HG03159 (cell line): ENCODE measurements at regions not wholly inside any gene's neighbourhood (a gene's known extent, or its start where the extent isn't known, plus 50 kb on each side); places are given as distances from the start of the nearest gene placed in this dataset.
A peak's percentile ranks its signal among the peaks of the same experiment; 100 is the strongest.

Experiments used
- ATAC-seq: cut with Tn5 transposase; IDR thresholded peaks from one replicate; pipeline ENCODE4 v1.9.1; 2021; ENCODE audit warnings: mild to moderate bottlenecking, moderate library complexity; ENCODE audit not compliant: unreplicated experiment

DNA sequence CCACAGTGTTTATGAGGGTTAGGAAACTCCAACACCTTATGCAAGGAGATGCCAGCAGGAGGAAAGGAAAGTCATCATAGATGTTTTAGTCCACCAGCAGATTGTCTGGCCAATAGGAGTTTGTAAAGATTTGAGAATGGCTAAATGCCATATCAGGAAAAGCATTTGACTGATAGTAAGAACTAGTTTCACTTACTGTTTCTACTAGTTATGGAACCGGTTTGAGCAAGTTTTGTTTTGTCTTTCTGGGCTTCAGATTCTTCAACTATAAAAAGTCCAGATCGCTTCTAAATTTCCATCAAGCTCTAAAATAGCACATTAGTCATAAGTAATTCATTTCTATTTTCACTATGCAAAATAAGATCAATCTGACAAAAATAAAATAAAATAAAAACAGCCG lies 254.8 kb upstream of the TMCO5A start:
- ATAC-seq, result no peak

DNA sequence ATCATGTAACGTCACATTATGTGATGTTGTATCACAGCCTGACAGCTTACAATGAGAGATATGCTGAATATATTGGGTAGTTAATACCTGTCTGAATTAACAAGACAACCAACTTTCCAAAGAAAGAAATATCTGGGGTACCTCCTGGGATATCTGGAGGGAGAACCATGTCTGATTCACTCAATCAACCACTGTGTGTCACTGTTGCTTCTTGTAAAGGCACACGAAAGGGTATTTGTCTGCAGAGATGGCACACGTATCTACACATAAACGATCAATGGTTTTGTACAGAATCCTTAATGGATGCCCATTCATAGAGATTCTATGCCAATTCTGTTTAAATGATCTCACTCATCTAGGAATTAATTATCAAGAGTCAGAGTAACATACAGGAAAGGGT lies 252.1 kb upstream of the TMCO5A start:
- no peak for ATAC-seq

DNA sequence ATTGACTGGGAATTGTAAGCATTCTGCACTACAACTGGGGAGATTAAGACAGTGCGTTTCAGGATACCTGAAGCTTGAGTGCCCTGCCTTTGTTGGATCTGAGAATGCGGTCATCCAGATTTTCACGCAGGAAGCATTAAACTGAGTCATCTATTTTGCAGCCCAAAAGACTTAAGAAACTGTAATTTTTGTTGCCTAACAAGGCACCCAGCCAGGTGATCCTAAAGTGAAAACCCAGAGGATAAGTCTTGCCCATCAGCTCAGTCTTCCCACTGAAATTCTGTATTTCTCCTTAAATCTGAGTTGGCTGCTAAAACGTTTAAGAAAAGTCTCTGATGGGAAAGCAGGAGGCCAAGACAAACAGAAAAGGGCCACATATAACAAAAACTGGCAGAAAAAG lies 242.5 kb upstream of the TMCO5A start:
- ATAC-seq, result no peak

DNA sequence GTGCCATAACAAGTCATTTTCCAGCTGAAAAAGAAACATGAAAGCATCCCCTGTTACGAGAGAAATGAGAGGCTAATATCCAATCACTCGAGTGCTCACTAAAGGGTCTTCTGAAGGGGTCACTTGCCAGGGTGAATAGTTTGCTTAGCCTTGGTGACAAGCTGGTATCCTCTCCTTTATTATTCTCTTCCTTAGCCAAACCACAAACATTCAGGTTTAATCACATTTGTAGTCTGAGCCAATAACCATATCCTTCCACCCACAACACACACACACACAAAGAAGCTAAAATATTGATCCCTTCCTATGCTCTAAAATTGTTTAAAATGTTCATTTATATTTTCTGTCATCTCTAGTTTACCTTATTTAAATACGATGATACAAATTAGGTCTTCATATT lies 240.5 kb upstream of the TMCO5A start:
- ATAC-seq, result no peak

DNA sequence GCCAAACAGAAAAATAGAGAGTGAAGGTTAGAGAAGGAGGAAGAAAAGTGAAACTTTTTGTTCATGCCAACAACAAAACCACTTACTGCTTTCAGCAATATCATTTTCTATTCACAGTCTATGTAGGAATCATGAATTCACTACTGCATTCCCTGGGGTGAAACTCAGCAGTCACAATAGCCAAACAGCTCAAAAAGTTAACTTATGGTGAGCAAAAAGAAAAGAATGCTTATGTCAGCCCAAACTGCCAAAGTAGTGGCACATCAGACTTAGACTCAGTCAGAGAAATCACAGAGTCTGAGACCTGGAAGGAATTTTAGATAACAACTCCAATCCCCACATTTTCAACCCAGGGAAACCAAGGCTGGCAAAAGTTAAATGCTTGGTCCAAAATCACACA lies 238.7 kb upstream of the TMCO5A start:
- ATAC-seq, result no peak

DNA sequence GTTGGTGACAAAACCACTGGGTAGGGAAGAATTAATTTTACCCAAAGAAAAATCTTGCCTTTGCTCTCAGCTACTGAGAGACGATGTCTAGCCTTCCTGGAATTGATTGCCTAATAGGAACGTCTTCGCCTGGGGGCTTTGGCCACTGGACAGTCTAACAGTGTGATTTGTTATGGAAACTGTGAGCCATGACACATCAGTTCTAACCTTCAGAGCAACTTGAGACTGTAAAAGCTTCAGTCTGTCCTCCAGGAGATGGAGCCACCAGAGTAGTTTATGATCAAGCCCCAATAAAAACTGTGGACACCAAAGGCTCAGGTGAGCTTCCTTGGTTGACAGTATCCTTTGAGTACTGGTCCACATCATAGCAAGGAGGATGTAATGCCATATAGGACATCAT lies 235.8 kb upstream of the TMCO5A start:
- ATAC-seq, result no peak

DNA sequence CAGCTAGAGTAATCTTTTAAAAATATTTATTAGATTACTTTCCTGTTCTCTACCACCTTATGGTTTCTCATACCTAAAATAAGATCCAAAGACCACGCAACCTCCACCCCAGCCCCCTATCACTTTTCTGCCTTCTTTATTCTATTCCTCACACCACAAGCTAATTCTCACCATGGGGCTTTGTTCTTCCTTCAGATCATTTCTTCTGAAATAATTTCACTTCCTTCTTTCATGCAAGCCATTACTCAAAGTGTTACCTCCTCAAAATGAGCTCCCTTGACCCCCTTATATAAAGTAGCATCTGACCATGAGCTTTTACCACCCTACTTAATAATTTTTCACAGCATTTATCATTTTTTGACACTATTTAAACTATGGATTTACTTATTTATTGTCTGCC lies 233.2 kb upstream of the TMCO5A start:
- no peak for ATAC-seq

DNA sequence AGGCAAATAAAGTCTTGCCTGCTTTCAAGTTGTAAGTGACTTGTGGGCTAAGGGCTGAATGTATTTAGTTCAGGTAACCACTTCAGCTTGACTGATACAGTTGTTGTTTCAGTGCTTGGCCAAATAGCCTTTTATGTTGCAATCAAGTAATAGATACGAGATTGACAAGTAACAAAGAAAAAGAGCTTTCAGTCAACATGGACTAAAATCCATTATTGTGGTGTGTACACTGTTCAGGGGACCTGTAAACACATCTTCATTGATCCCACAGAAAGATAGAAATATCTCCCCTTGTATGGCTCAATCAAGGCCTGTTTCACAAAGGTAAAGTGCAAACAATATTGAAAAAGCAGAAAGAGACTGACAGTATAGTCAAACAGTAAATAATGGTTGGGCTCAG lies 224.8 kb upstream of the TMCO5A start:
- no peak for ATAC-seq

DNA sequence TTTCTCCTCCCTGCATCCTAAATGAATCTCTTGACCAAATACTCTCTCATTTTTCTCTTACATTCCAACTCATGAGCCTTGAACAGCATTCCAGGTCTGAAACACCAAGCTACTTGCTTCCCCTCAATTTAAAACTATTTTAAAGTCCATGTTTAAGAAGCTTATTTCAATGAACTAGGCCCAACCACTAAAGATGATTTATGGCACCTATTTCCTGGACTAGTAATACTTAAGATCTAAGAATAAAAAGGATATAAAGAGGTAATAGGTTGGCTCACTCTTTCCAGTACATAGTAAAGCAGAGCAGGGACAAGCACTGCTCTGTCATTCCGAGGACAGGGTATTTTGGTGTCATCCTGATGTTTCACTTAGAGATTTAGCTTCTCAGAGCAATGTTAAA lies 219.3 kb upstream of the TMCO5A start:
- no peak for ATAC-seq

DNA sequence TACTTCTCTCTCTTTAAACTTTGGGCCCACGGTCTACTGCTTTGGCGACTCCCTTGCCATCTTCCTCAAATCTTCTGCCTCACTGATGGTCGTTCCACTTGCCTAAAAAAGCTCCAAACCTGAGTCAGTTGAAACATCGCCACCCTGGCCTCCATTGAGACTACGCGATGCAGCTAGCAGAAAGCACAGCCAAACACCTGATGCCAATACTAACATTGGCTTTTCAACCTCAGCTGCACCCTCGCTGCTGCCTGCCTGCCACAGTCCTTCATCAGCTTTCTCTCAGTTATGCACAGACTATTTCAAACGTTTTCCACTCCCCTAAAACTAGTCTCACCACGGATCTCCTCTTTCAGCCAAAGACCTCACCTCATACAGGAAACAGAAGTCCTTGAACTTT lies 214.2 kb upstream of the TMCO5A start:
- no peak for ATAC-seq

DNA sequence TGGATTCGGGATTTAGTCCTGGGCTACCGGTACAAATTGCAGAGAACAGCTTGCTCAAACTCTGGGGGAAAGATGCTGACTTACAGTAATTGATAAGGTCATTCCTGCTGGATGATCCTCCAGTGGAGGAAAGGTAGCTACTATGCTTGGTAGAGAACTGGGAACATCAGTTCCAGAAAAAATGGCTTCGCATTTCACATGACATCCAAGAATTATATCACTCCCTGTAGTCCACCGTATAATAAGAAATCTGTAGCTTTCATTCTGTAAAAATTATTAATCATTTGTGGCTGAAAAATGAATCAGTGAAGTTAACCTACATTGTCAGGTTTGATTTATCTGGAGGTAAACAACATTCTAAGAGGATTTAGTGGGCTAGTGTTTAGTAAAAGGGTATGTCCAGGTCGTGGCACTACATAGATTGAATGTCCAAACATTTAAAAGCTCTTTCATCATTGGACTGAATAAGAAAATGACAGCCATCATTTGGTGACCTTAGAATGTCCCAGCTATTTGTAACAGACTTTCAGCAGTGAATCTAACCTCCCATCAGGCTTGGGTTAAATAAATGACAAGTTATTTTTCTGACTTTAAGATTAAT lies 203.2 kb upstream of the TMCO5A start:
- no peak for ATAC-seq

DNA sequence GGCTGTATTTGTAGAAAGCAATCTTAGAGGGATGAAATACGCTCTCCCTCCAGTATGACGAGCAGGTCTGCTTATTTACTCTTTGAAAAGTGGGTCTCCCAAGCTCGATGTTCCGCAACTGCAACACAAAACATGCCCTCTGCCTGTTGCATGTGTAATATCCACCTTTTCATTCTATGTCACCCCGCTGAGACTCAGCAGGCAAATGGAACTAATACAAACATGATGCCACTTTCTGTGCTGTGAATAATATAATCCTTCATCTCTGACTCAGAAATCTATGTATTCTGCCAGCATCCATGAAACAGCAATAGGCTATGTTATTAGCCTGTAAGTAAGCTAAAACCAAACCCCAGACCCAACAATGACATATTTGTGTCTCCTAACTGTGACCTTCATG lies 200.8 kb upstream of the TMCO5A start:
- ATAC-seq, result no peak

DNA sequence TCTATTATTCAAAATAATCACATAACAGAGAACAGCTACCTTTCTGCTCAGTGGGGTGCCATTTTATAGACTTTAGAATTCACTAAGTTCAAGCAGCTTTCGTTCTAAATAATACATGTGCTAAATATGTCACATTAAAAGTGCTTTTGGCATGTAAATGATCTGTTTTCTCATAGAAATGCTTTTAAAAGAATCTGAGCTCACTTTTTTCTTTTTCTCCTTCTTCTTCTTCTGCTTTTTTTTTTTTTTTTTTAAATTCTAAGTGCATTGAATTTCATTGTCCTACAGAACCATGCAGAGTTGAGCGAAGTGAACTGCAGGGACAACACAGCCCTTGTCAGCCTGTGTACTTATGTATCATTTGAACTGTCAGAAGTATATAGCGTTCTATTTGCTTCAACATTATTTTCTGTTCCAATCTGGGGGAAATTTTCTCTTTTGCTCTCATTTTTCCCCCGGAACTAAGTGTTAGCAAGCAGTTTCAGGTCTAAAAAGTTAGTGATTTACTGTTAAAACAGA lies 193.8 kb upstream of the TMCO5A start:
- no peak for ATAC-seq

DNA sequence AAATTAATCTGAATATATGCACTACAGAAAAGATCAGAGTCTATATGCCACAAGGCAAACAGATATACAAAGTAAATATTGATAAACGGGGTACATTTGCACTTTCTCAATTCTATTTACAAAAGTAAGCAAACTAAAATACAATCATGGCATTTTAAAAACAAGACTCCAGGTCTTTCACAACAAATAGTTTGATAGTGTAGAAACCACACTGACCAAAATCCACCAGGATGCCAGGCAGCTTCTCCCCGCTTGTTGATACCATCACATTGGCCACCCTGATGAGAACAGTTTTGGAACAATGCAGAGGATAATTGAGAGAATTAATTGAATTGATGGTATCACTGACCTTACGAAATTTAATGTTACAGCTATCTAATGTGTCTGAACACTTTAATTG lies 190.6 kb upstream of the TMCO5A start:
- no peak for ATAC-seq

DNA sequence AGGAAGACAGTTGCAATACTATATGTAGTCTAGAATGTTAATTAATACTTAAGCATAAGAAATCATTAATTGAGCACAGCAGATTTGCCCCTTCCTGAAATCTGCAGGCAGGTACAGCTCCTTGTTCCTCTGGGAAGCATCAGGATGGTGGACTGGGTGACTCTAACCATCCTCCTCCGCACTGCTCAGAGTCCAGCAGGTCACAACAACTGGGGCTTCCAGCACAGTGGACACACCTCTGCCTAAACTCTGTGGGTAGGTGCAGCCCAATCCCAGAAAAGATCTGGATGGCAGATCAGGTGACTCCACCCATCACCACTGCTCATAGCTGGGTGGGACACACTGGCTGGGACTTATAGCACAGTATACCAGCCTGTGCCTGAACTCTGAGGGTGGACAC lies 189.9 kb upstream of the TMCO5A start:
- no peak for ATAC-seq

DNA sequence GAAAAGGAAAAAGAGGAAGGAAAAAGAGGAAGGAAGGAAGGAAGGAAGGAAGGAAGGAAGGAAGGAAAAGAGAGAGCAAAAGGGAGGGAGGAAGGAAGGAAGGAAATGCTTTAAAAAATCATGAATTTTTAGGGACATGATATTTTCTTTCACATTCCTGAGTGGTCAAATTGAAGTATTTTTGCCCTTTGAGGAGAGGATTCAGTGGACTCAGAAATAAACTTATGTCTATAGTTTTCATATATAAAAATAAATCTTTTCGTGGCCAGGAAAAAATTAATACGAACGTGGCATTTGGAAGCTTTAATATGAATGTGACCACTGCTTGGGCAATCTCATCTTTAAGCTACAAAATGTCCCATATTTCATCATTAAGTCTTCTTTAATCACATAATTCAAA lies 183.0 kb upstream of the TMCO5A start:
- ATAC-seq, result no peak

DNA sequence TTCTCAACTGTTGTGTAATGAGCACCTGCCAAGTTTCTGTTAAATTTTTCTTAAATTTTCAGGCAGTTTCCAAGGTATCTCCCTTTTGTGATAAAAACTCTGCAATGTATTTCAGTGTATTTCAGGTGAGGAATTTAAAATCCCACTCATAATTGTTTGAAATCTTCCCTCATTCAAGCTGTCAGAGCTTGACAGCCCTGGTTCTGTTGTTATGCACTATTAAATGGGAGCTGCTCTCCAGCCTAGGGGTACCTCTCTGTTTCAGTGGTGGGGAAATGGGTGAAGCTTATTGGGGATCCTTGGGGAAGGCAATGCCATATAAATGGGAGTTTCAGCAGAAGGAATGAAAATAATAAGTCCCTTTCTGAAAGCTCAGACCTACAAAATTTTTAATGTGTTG lies 178.0 kb upstream of the TMCO5A start:
- ATAC-seq, result no peak

DNA sequence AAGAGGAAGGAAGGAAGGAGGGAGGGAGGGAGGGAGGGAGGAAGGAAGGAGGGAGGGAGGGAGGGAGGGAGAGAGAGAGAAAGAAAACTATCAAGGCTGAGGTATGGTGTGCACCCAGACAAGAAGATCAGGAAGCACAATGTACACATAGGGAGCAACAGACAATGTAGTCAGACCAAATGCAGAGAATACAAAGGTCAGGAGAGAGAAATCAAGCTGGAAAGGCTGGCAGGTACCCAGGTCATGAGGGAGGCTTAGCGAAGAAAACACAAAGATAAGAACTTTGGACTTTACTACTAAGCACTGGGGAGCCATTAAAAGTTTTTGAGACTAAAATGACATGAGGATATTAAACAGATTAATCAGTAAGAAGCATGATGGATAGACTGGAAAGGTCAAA lies 176.0 kb upstream of the TMCO5A start:
- no peak for ATAC-seq

DNA sequence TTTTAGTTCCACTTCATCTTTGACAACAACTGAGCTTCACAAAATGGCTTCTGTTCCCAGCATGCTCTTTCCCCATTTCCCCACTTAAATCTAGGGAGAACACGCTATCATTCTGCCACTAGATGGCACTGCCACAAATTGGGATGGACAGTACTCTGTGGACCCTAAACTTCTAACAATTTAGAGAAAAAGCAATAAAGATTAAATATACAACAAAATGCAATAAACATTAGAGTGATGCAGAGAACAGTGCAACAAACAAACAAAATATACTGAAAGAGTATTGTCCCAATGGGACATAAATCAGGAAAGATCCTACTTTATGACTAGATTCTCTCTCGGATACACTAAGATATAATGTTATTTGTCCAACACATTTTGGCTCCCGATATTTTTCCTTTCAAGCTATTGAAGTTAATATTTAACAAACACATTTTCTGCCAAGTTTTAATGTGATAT lies 169.7 kb upstream of the TMCO5A start:
- ATAC-seq, result peak; percentile 74

DNA sequence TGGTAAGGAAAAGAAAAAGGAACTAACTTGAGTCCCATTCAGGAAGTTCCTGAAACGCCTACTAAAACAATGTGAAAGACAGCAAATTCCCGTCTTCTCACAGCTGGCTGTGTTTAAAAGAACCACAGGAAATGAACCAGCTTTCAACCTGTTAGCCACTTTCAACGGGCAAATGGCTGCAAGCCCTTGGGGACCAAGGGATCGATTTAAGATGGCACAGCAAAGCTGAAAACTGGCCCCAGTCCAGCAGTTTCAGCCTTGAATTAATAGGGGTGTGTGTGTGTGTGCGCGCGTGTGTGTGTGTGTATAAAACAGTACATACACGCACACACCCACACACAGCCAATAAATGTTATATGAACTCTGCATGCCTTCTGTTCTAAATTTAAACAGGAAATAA lies 168.7 kb upstream of the TMCO5A start:
- ATAC-seq, result no peak

DNA sequence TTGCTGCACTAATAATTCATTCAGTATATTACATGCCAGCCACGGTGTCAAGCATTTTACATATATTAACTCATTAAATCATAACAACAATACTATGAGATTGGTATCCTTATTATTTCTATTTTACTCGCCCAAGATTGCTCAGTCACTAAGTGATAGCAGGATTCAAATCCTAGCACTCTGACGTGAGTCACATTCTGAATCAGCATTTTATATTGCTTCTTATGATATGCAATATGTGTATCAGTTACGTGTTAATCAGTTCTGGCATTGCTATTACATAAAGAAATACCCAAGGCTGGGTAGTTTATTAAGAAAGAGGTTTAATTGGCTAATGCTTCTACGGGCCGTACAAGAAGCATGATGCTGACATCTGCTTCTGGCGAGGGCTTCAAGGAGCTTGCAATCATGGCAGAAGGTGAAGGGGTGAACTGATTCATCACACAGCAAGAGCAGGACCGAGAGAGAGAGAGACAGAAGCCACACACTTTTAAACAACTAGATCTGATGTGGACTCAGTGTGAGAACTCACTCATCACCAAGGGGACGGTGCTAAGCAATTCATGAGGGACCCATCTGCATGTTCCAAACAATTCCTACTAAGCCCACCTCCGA lies 166.5 kb upstream of the TMCO5A start:
- ATAC-seq, result no peak

DNA sequence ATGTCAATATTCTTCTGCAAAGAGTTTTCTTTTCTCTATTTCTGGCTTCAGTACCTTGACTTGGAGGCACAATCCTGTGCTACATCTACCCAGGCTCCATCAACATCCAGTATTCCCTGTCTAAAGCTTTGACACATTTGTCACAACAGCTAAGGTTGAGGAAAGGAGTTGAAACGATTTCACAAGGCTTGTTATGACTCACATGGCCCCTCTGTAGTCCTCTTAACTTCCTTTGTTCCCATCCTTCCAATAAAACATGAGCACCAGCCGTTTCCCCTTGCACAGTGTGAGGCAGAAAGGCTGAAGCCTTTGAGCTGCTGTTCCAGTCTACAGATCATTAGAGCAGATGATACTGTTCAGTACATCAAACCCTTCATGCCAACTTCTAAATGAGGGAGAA lies 163.0 kb upstream of the TMCO5A start:
- ATAC-seq, result no peak
